ENCODE measurements at regions not wholly inside any gene's neighbourhood (a gene's known extent, or its start where the extent isn't known, plus 50 kb on each side); places are given as distances from the start of the nearest gene placed in this dataset.
A peak's percentile ranks its signal among the peaks of the same experiment; 100 is the strongest.

DNA sequence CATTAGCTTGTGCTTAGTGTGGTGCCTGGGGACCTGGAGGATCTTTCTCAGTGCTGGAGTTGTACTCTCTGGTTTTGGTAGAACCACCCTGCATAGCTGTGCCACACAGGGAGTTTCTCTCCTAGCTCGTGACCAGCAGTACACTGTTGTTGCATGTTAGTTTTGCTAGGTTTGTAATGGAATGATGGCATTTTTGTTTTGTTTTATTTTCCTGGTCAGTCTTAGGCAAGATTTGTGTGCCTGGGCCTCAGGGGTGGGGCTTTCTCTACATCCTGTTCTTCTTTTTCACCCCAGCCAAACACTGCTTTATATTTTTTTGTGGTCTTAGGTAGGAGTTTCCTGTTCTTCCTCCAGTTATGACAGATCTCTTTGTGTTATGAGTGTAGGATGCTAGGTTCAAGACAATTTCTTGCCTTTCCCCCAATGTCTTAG is 534.5 kb upstream of the KCNMB2 start (continued):
- TF ChIP-seq, protein P1, sequence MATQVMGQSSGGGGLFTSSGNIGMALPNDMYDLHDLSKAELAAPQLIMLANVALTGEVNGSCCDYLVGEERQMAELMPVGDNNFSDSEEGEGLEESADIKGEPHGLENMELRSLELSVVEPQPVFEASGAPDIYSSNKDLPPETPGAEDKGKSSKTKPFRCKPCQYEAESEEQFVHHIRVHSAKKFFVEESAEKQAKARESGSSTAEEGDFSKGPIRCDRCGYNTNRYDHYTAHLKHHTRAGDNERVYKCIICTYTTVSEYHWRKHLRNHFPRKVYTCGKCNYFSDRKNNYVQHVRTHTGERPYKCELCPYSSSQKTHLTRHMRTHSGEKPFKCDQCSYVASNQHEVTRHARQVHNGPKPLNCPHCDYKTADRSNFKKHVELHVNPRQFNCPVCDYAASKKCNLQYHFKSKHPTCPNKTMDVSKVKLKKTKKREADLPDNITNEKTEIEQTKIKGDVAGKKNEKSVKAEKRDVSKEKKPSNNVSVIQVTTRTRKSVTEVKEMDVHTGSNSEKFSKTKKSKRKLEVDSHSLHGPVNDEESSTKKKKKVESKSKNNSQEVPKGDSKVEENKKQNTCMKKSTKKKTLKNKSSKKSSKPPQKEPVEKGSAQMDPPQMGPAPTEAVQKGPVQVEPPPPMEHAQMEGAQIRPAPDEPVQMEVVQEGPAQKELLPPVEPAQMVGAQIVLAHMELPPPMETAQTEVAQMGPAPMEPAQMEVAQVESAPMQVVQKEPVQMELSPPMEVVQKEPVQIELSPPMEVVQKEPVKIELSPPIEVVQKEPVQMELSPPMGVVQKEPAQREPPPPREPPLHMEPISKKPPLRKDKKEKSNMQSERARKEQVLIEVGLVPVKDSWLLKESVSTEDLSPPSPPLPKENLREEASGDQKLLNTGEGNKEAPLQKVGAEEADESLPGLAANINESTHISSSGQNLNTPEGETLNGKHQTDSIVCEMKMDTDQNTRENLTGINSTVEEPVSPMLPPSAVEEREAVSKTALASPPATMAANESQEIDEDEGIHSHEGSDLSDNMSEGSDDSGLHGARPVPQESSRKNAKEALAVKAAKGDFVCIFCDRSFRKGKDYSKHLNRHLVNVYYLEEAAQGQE (IDR thresholded peaks at IDR 0.05) = no peak
- TF ChIP-seq FOXA1 (IDR thresholded peaks at IDR 0.05) (no peak), RAD21 (IDR thresholded peaks at IDR 0.05) (no peak), FOXA2 (IDR thresholded peaks at IDR 0.05) (no peak), HNF4G (IDR thresholded peaks at IDR 0.05) (no peak)

- Histone ChIP-seq H3K9me3 (ENCODE audit: control insufficient read depth in 4 of 4, low read length in 3 of 4) (peaks cover 0 to 2% (median 0%) of the 10 kb centered on the region in 4 donors), H3K27ac (ENCODE audit: low read depth in 1 of 2, low read length in 2 of 2) (peak overlapping the region; percentile 28 to 54), H3K4me3 (ENCODE audit: low read depth in 1 of 3, low read length in 3 of 3) (no peak overlapping the region), H3K27me3 (ENCODE audit: control insufficient read depth in 4 of 4, insufficient read depth in 4 of 4, low read length in 3 of 4) (no peaks in the 10 kb centered on the region), H3K9ac (ENCODE audit: low read depth in 1 of 2, low read length in 2 of 2) (peak overlapping the region in 1 of 2 donors; percentile 2), H3K4me1 (ENCODE audit: control insufficient read depth in 4 of 4, insufficient read depth in 4 of 4, low read length in 3 of 4) (no peaks in the 10 kb centered on the region), H3K36me3 (ENCODE audit: control insufficient read depth in 4 of 4, insufficient read depth in 3 of 4, low read depth in 1 of 4, low read length in 3 of 4) (peaks cover 0 to 5% (median 0%) of the 10 kb centered on the region in 4 donors)
- no peak for DNase-seq (ENCODE audit: low spot score)
- TF ChIP-seq YY1 (IDR thresholded peaks at IDR 0.05) (no peak), RAD21 (IDR thresholded peaks at IDR 0.05) (no peak), HNF4A (conservative IDR thresholded peaks at IDR 0.05) (no peak), MAX (IDR thresholded peaks at IDR 0.05) (no peak), FOXA1 (IDR thresholded peaks at IDR 0.05) (no peak), RXRA (IDR thresholded peaks at IDR 0.05) (no peak), NR2F2 (IDR thresholded peaks at IDR 0.05) (no peak), SP1 (IDR thresholded peaks at IDR 0.05) (no peak), JUND (IDR thresholded peaks at IDR 0.05) (no peak), HNF4G (IDR thresholded peaks at IDR 0.05) (no peak)
These were observed 534.1 kb upstream of the KCNMB2 start for GRCh38 chr3:178002113-178002512.

DNA sequence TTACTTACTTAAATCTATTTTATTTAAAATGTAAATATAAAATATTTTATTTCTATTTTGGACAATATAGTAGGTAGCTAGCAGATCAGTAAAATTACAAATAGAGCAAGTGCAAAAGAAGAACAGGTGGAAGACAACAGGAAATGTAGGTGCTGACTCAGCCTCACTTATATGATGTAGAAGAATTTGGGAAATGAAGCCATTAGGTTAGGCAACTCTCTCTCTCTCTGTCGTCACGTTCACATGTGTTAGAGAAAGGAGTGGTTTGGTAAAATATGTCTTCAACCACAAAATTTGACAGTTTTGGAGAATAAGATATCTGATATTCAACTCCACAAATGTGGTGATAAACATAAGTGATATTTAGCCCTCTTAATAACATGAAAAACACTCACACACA is 532.5 kb upstream of the KCNMB2 start:
- no peaks in the 10 kb centered on the region for H3K27me3 ChIP-seq (ENCODE audit: control insufficient read depth in 4 of 4, insufficient read depth in 4 of 4, low read length in 3 of 4)
- no peak for DNase-seq (ENCODE audit: low spot score)
- peaks cover 0 to 5% (median 0%) of the 10 kb centered on the region in 4 donors for H3K36me3 ChIP-seq (ENCODE audit: control insufficient read depth in 4 of 4, insufficient read depth in 3 of 4, low read depth in 1 of 4, low read length in 3 of 4)
- H3K27ac ChIP-seq (ENCODE audit: low read depth in 1 of 2, low read length in 2 of 2) = no peak overlapping the region
- TF ChIP-seq FOXA1 (IDR thresholded peaks at IDR 0.05) (no peak), RXRA (IDR thresholded peaks at IDR 0.05) (no peak), NR2F2 (IDR thresholded peaks at IDR 0.05) (no peak), SP1 (IDR thresholded peaks at IDR 0.05) (no peak), RAD21 (IDR thresholded peaks at IDR 0.05) (no peak), CTCF (IDR thresholded peaks at IDR 0.05; ENCODE audit: low read depth, low read length, missing input control) (no peak), MAX (IDR thresholded peaks at IDR 0.05) (no peak), TAF1 (conservative IDR thresholded peaks at IDR 0.05) (no peak), ATF3 (IDR thresholded peaks at IDR 0.05) (no peak), YY1 (IDR thresholded peaks at IDR 0.05) (no peak), HNF4G (IDR thresholded peaks at IDR 0.05) (no peak), JUND (IDR thresholded peaks at IDR 0.05) (no peak), HNF4A (conservative IDR thresholded peaks at IDR 0.05) (no peak), FOXA2 (IDR thresholded peaks at IDR 0.05) (no peak), EGR1 (IDR thresholded peaks at IDR 0.05; ENCODE audit: low read depth in 2 of 2) (no peak), GABPA (IDR thresholded peaks at IDR 0.05 in 1 of 2, conservative IDR thresholded peaks at IDR 0.05 in 1 of 2) (no peak)
- TF ChIP-seq, protein P1 (IDR thresholded peaks at IDR 0.05) = no peak
- TF ChIP-seq, protein P2, sequence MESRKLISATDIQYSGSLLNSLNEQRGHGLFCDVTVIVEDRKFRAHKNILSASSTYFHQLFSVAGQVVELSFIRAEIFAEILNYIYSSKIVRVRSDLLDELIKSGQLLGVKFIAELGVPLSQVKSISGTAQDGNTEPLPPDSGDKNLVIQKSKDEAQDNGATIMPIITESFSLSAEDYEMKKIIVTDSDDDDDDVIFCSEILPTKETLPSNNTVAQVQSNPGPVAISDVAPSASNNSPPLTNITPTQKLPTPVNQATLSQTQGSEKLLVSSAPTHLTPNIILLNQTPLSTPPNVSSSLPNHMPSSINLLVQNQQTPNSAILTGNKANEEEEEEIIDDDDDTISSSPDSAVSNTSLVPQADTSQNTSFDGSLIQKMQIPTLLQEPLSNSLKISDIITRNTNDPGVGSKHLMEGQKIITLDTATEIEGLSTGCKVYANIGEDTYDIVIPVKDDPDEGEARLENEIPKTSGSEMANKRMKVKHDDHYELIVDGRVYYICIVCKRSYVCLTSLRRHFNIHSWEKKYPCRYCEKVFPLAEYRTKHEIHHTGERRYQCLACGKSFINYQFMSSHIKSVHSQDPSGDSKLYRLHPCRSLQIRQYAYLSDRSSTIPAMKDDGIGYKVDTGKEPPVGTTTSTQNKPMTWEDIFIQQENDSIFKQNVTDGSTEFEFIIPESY (IDR thresholded peaks at IDR 0.05) = no peak
- H3K4me3 ChIP-seq (ENCODE audit: low read depth in 1 of 3, low read length in 3 of 3) = no peak overlapping the region
- no peaks in the 10 kb centered on the region for H3K4me1 ChIP-seq (ENCODE audit: control insufficient read depth in 4 of 4, insufficient read depth in 4 of 4, low read length in 3 of 4)
- H3K9me3 ChIP-seq (ENCODE audit: control insufficient read depth in 4 of 4, low read length in 3 of 4) = peaks cover 0 to 2% (median 0%) of the 10 kb centered on the region in 4 donors
- no peak overlapping the region for H3K9ac ChIP-seq (ENCODE audit: low read depth in 1 of 2, low read length in 2 of 2)
- WGBS = 88% methylated on average over 2 of the region's 2 CpGs
